ENCODE measurements at regions not wholly inside any gene's neighbourhood (a gene's known extent, or its start where the extent isn't known, plus 50 kb on each side); places are given as distances from the start of the nearest gene placed in this dataset.

DNA sequence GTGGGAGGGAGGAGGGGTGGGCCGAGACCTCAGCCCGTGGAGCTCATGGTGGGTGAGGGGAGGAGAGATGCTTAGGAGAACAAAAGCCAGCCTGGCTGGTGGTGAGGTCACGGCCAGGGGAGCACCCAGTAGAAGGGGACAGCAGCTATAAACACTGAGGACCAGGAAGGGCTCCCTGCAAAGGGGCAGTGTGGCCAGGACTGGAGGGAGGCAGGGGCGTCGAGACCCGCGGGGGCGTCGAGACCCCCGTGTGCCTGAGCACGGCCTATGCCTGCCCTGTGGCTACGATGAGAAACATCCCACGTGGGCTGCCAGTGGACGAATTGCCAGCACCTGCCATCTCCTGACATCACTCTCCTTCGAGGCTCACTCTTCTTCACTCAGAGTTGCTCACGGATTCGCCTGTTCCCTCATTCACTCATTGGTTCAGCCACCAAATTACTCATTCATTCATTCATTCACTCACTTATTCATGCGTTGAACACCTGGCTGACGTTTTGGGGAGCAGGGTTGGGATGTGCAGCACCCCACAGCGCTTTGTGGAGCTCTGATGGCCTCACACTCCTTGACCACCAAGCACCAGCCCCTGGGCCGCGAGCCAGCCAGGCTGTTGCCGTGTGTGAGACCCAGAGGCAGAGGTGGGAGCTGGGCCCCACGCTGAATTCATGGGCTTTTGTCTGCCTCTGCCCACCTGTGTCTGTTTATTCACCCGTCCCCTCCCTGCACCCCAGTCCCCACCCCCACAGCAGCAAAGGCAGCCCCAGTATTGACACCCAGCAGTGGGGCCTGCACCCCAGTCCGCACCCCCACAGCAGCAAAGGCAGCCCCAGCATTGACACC is 61.2 kb upstream of the BHLHE23 start:
- Histone ChIP-seq H4K20me1 (ENCODE audit: low read depth, low read length) (no peaks in the 10 kb centered on the region), H3K27me3 (ENCODE audit: low read length) (no peaks in the 10 kb centered on the region), H3K4me2 (ENCODE audit: low read depth, low read length, poor library complexity, severe bottlenecking) (no peak overlapping the region), H3K9ac (ENCODE audit: low read length) (no peak overlapping the region), H3K9me3 (ENCODE audit: insufficient read depth, low read length) (no peaks in the 10 kb centered on the region), H3K27ac (ENCODE audit: low read depth, low read length) (no peak overlapping the region), H2AFZ (ENCODE audit: low read depth, low read length, severe bottlenecking) (no peak overlapping the region), H3K9me2 (replicated peaks; ENCODE audit: insufficient read depth, low read length) (no peaks in the 10 kb centered on the region), H3K4me3 (ENCODE audit: insufficient read depth, low read length, poor library complexity, severe bottlenecking) (no peak overlapping the region), H3F3A (ENCODE audit: insufficient read depth) (no peaks in the 10 kb centered on the region), H3K36me3 (ENCODE audit: low read length) (no peaks in the 10 kb centered on the region), H3K79me2 (ENCODE audit: insufficient read depth, low read length) (no peaks in the 10 kb centered on the region)
- TF ChIP-seq CTCF (IDR thresholded peaks at IDR 0.05; ENCODE audit: insufficient read depth, low read length, poor library complexity, severe bottlenecking) (no peak), EZH2phosphoT487 (conservative IDR thresholded peaks at IDR 0.05; ENCODE audit: low read length) (no peak)

DNA sequence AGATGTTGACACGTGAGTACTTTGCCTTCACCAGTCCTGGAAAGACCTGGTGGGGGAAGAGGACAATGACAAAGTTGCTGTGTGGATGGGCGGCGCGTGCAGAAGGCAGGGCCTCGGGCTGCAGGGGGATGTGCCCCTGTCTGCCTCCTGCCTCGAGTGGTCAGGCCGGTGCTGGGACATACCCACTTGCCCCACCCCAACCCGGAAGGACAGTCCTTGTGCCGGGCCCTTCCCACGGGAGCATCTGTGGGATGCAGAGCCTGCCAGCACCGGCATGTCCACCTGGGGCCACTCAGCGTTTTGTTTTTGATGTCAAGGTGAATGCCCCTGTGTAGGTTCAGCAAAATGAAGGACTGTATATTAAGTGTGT is 60.5 kb upstream of the BHLHE23 start:
- Histone ChIP-seq H3K79me2 (ENCODE audit: insufficient read depth, low read length) (no peaks in the 10 kb centered on the region), H3K27me3 (ENCODE audit: low read length) (no peaks in the 10 kb centered on the region), H2AFZ (ENCODE audit: low read depth, low read length, severe bottlenecking) (no peak overlapping the region), H3K4me3 (ENCODE audit: insufficient read depth, low read length, poor library complexity, severe bottlenecking) (no peak overlapping the region), H3K4me2 (ENCODE audit: low read depth, low read length, poor library complexity, severe bottlenecking) (no peak overlapping the region), H3K36me3 (ENCODE audit: low read length) (no peaks in the 10 kb centered on the region), H3K9ac (ENCODE audit: low read length) (no peak overlapping the region), H4K20me1 (ENCODE audit: low read depth, low read length) (no peaks in the 10 kb centered on the region), H3K27ac (ENCODE audit: low read depth, low read length) (no peak overlapping the region), H3F3A (ENCODE audit: insufficient read depth) (no peaks in the 10 kb centered on the region), H3K9me2 (replicated peaks; ENCODE audit: insufficient read depth, low read length) (no peaks in the 10 kb centered on the region), H3K9me3 (ENCODE audit: insufficient read depth, low read length) (no peaks in the 10 kb centered on the region)
- TF ChIP-seq CTCF (IDR thresholded peaks at IDR 0.05; ENCODE audit: insufficient read depth, low read length, poor library complexity, severe bottlenecking) = no peak
- no peak for TF ChIP-seq EZH2phosphoT487 (conservative IDR thresholded peaks at IDR 0.05; ENCODE audit: low read length)

GRCh38 chr20:63066506-63067265 is 59.9 kb upstream of the BHLHE23 start:
- Histone ChIP-seq H3K9me2 (replicated peaks; ENCODE audit: insufficient read depth, low read length) (no peaks in the 10 kb centered on the region), H3F3A (ENCODE audit: insufficient read depth) (no peaks in the 10 kb centered on the region), H3K4me3 (ENCODE audit: insufficient read depth, low read length, poor library complexity, severe bottlenecking) (no peak overlapping the region), H3K4me2 (ENCODE audit: low read depth, low read length, poor library complexity, severe bottlenecking) (no peak overlapping the region), H3K9ac (ENCODE audit: low read length) (no peak overlapping the region), H3K27ac (ENCODE audit: low read depth, low read length) (no peak overlapping the region), H3K79me2 (ENCODE audit: insufficient read depth, low read length) (no peaks in the 10 kb centered on the region), H4K20me1 (ENCODE audit: low read depth, low read length) (no peaks in the 10 kb centered on the region), H2AFZ (ENCODE audit: low read depth, low read length, severe bottlenecking) (no peak overlapping the region), H3K27me3 (ENCODE audit: low read length) (no peaks in the 10 kb centered on the region), H3K36me3 (ENCODE audit: low read length) (no peaks in the 10 kb centered on the region), H3K9me3 (ENCODE audit: insufficient read depth, low read length) (no peaks in the 10 kb centered on the region)
- TF ChIP-seq CTCF (IDR thresholded peaks at IDR 0.05; ENCODE audit: insufficient read depth, low read length, poor library complexity, severe bottlenecking) = no peak
- TF ChIP-seq EZH2phosphoT487 (conservative IDR thresholded peaks at IDR 0.05; ENCODE audit: low read length) = no peak
